ENCODE measurements at regions not wholly inside any gene's neighbourhood (a gene's known extent, or its start where the extent isn't known, plus 50 kb on each side); places are given as distances from the start of the nearest gene placed in this dataset.
"Not testable (repeated sequence)": the region's sequence is repeated elsewhere in the genome, so short reads cannot be mapped to it uniquely, and the experiment has no call there.

GRCh38 chr6:21335591-21335990 lies 258.0 kb upstream of the SOX4 start:
- no peak for DNase-seq

- DNase-seq = no peak
Observed at GRCh38 chr6:21337263-21337662, 256.3 kb upstream of the SOX4 start.

- no peak for DNase-seq
Observed at GRCh38 chr6:21340573-21340972, 253.0 kb upstream of the SOX4 start.

GRCh38 chr6:21341910-21342309 lies 251.6 kb upstream of the SOX4 start:
- DNase-seq = no peak

- DNase-seq = no peak
Observed at GRCh38 chr6:21342501-21342900, 251.1 kb upstream of the SOX4 start.

- DNase-seq = not testable (repeated sequence)
Observed at GRCh38 chr6:21345704-21346103, 247.8 kb upstream of the SOX4 start.

- no peak for DNase-seq
Observed at GRCh38 chr6:21348146-21348503, 245.4 kb upstream of the SOX4 start.

- DNase-seq = no peak
Observed at GRCh38 chr6:21348504-21349195, 244.9 kb upstream of the SOX4 start.

- DNase-seq = no peak
Observed at GRCh38 chr6:21349834-21350233, 243.7 kb upstream of the SOX4 start.

- DNase-seq = no peak
Observed at GRCh38 chr6:21350926-21351325, 242.6 kb upstream of the SOX4 start.

- no peak for DNase-seq
Observed at GRCh38 chr6:21352131-21352530, 241.4 kb upstream of the SOX4 start.

GRCh38 chr6:21354805-21355238 lies 238.7 kb upstream of the SOX4 start:
- DNase-seq = peak; percentile 41

- no peak for DNase-seq
Observed at GRCh38 chr6:21355638-21356037, 237.9 kb upstream of the SOX4 start.

GRCh38 chr6:21357262-21357661 lies 236.3 kb upstream of the SOX4 start:
- no peak for DNase-seq

- DNase-seq = no peak
Observed at GRCh38 chr6:21359926-21360325, 233.6 kb upstream of the SOX4 start.

GRCh38 chr6:21360336-21360735 lies 233.2 kb upstream of the SOX4 start:
- no peak for DNase-seq

GRCh38 chr6:21367148-21367547 lies 226.4 kb upstream of the SOX4 start:
- no peak for DNase-seq

GRCh38 chr6:21367649-21368154 lies 225.8 kb upstream of the SOX4 start:
- no peak for DNase-seq

- no peak for DNase-seq
Observed at GRCh38 chr6:21371061-21371460, 222.5 kb upstream of the SOX4 start.

- DNase-seq = no peak
Observed at GRCh38 chr6:21371676-21372171, 221.8 kb upstream of the SOX4 start.

GRCh38 chr6:21375151-21376116 lies 218.1 kb upstream of the SOX4 start:
- no peak for DNase-seq

GRCh38 chr6:21377356-21377755 lies 216.2 kb upstream of the SOX4 start:
- no peak for DNase-seq

GRCh38 chr6:21381331-21381963 lies 212.1 kb upstream of the SOX4 start:
- DNase-seq = no peak

Measured in NCI-H2081 treated with DMSO at 0.1 percent for 48 hours (cell line).